Activated naive CD4-positive, alpha-beta T cell treated with anti-CD3 and anti-CD28 coated beads, Interleukin-2, amount 10 ng/mL, durations not matched to agents 7 days and 5 days (primary cell): ENCODE measurements at regions not wholly inside any gene's neighbourhood (a gene's known extent, or its start where the extent isn't known, plus 50 kb on each side); places are given as distances from the start of the nearest gene placed in this dataset.

ENCODE experiments used
- CTCF ChIA-PET: fragments of 350-600 bp; sonication (Branson Sonifier 250); formaldehyde crosslinking; loops from one replicate; lab custom pipeline; 2021; ENCODE audit warnings: antibody characterized with exemption; lab: Charles Lee
- DNase-seq: peaks from one replicate; pipeline ENCODE4 v3.0.0-alpha.2; 2020
- H3K27ac Mint-ChIP-seq: one replicate; pipeline ENCODE4 v1.8.0; 2021; ENCODE audit warnings: mild to moderate bottlenecking, moderate library complexity, mixed read lengths
- H3K27me3 Mint-ChIP-seq: one replicate; pipeline ENCODE4 v1.8.0; 2021; ENCODE audit warnings: mild to moderate bottlenecking, mixed read lengths
- H3K36me3 Mint-ChIP-seq: one replicate; pipeline ENCODE4 v1.8.0; 2021; ENCODE audit warnings: mixed read lengths
- H3K4me1 Mint-ChIP-seq: one replicate; pipeline ENCODE4 v1.8.0; 2021; ENCODE audit warnings: mixed read lengths
- H3K4me3 Mint-ChIP-seq: one replicate; pipeline ENCODE4 v1.8.0; 2021; ENCODE audit warnings: mild to moderate bottlenecking, moderate library complexity, mixed read lengths
- H3K9me3 Mint-ChIP-seq: one replicate; pipeline ENCODE4 v1.8.0; 2021; ENCODE audit warnings: mixed read lengths

GRCh38 chr4:81631958-81632441, 160.3 kb upstream of the RASGEF1B start:
- Mint-ChIP-seq H3K27me3 (no peaks in the 10 kb centered on the region), H3K27ac (no peak overlapping the region), H3K36me3 (no peaks in the 10 kb centered on the region), H3K4me3 (no peak overlapping the region), H3K9me3 (no peaks in the 10 kb centered on the region), H3K4me1 (no peaks in the 10 kb centered on the region)
- CTCF ChIA-PET, result interaction anchor here (1.1 kb wide), 1 partner anchor 18 kb away, joined by 3 read pairs; no protein-coding TSS in a partner anchor
- DNase-seq, result no peak

GRCh38 chr4:81629366-81629765, 157.7 kb upstream of the RASGEF1B start:
- no peaks in the 10 kb centered on the region for H3K27me3 Mint-ChIP-seq
- no peaks in the 10 kb centered on the region for H3K4me1 Mint-ChIP-seq
- H3K4me3 Mint-ChIP-seq, result no peak overlapping the region
- H3K36me3 Mint-ChIP-seq, result no peaks in the 10 kb centered on the region
- no peak overlapping the region for H3K27ac Mint-ChIP-seq
- DNase-seq, result no peak
- CTCF ChIA-PET, result no interaction called here
- H3K9me3 Mint-ChIP-seq, result no peaks in the 10 kb centered on the region

- Mint-ChIP-seq H3K4me3 (no peak overlapping the region), H3K27me3 (no peaks in the 10 kb centered on the region), H3K27ac (no peak overlapping the region), H3K9me3 (no peaks in the 10 kb centered on the region), H3K4me1 (no peaks in the 10 kb centered on the region), H3K36me3 (no peaks in the 10 kb centered on the region)
- no peak for DNase-seq
- CTCF ChIA-PET, result no interaction called here
These were observed 156.8 kb upstream of the RASGEF1B start for GRCh38 chr4:81628489-81628888.

- H3K36me3 Mint-ChIP-seq, result no peaks in the 10 kb centered on the region
- DNase-seq, result no peak
- H3K9me3 Mint-ChIP-seq, result no peaks in the 10 kb centered on the region
- no peaks in the 10 kb centered on the region for H3K27me3 Mint-ChIP-seq
- CTCF ChIA-PET, result no interaction called here
- no peak overlapping the region for H3K4me3 Mint-ChIP-seq
- H3K27ac Mint-ChIP-seq, result no peak overlapping the region
- no peaks in the 10 kb centered on the region for H3K4me1 Mint-ChIP-seq
These were observed 155.9 kb upstream of the RASGEF1B start for GRCh38 chr4:81627590-81627989.

GRCh38 chr4:81626851-81627250, 155.1 kb upstream of the RASGEF1B start:
- H3K27me3 Mint-ChIP-seq, result no peaks in the 10 kb centered on the region
- DNase-seq, result no peak
- no peaks in the 10 kb centered on the region for H3K9me3 Mint-ChIP-seq
- H3K27ac Mint-ChIP-seq, result no peak overlapping the region
- H3K4me3 Mint-ChIP-seq, result no peak overlapping the region
- H3K4me1 Mint-ChIP-seq, result no peaks in the 10 kb centered on the region
- CTCF ChIA-PET, result no interaction called here
- H3K36me3 Mint-ChIP-seq, result no peaks in the 10 kb centered on the region

GRCh38 chr4:81625422-81626417, 154.0 kb upstream of the RASGEF1B start:
- DNase-seq, result no peak
- CTCF ChIA-PET, result interaction anchor here (0.9 to 1.8 kb wide), 2 partner anchors 22 to 159 kb away, joined by 3 read pairs; no protein-coding TSS in a partner anchor
- Mint-ChIP-seq H3K4me1 (no peaks in the 10 kb centered on the region), H3K27ac (no peak overlapping the region), H3K4me3 (no peak overlapping the region), H3K9me3 (no peaks in the 10 kb centered on the region), H3K36me3 (no peaks in the 10 kb centered on the region), H3K27me3 (no peaks in the 10 kb centered on the region)

GRCh38 chr4:81623434-81623833, 151.7 kb upstream of the RASGEF1B start:
- no peaks in the 10 kb centered on the region for H3K27me3 Mint-ChIP-seq
- H3K4me3 Mint-ChIP-seq, result no peak overlapping the region
- H3K27ac Mint-ChIP-seq, result no peak overlapping the region
- no peaks in the 10 kb centered on the region for H3K4me1 Mint-ChIP-seq
- no peak for DNase-seq
- H3K36me3 Mint-ChIP-seq, result no peaks in the 10 kb centered on the region
- H3K9me3 Mint-ChIP-seq, result no peaks in the 10 kb centered on the region
- CTCF ChIA-PET, result no interaction called here

- Mint-ChIP-seq H3K4me1 (no peaks in the 10 kb centered on the region), H3K4me3 (no peak overlapping the region), H3K27ac (no peak overlapping the region), H3K27me3 (no peaks in the 10 kb centered on the region), H3K36me3 (no peaks in the 10 kb centered on the region), H3K9me3 (no peaks in the 10 kb centered on the region)
- CTCF ChIA-PET, result no interaction called here
- no peak for DNase-seq
These were observed 150.9 kb upstream of the RASGEF1B start for GRCh38 chr4:81622474-81623184.

GRCh38 chr4:81622028-81622427, 150.3 kb upstream of the RASGEF1B start:
- no peak overlapping the region for H3K27ac Mint-ChIP-seq
- H3K27me3 Mint-ChIP-seq, result no peaks in the 10 kb centered on the region
- no peak for DNase-seq
- CTCF ChIA-PET, result no interaction called here
- no peak overlapping the region for H3K4me3 Mint-ChIP-seq
- no peaks in the 10 kb centered on the region for H3K4me1 Mint-ChIP-seq
- H3K36me3 Mint-ChIP-seq, result no peaks in the 10 kb centered on the region
- H3K9me3 Mint-ChIP-seq, result no peaks in the 10 kb centered on the region

GRCh38 chr4:81621490-81621889, 149.8 kb upstream of the RASGEF1B start:
- CTCF ChIA-PET, result no interaction called here
- Mint-ChIP-seq H3K4me3 (no peak overlapping the region), H3K9me3 (no peaks in the 10 kb centered on the region), H3K27me3 (no peaks in the 10 kb centered on the region), H3K27ac (no peak overlapping the region), H3K36me3 (no peaks in the 10 kb centered on the region), H3K4me1 (no peaks in the 10 kb centered on the region)
- DNase-seq, result no peak

- no peak overlapping the region for H3K4me3 Mint-ChIP-seq
- H3K36me3 Mint-ChIP-seq, result no peaks in the 10 kb centered on the region
- H3K9me3 Mint-ChIP-seq, result no peaks in the 10 kb centered on the region
- CTCF ChIA-PET, result no interaction called here
- no peak for DNase-seq
- no peak overlapping the region for H3K27ac Mint-ChIP-seq
- H3K4me1 Mint-ChIP-seq, result no peaks in the 10 kb centered on the region
- no peaks in the 10 kb centered on the region for H3K27me3 Mint-ChIP-seq
These were observed 148.7 kb upstream of the RASGEF1B start for GRCh38 chr4:81620442-81620841.

- no peak overlapping the region for H3K4me3 Mint-ChIP-seq
- CTCF ChIA-PET, result no interaction called here
- no peaks in the 10 kb centered on the region for H3K4me1 Mint-ChIP-seq
- H3K27ac Mint-ChIP-seq, result no peak overlapping the region
- DNase-seq, result no peak
- no peaks in the 10 kb centered on the region for H3K36me3 Mint-ChIP-seq
- no peaks in the 10 kb centered on the region for H3K9me3 Mint-ChIP-seq
- H3K27me3 Mint-ChIP-seq, result no peaks in the 10 kb centered on the region
These were observed 145.8 kb upstream of the RASGEF1B start for GRCh38 chr4:81617545-81617944.

GRCh38 chr4:81611221-81611620, 139.5 kb upstream of the RASGEF1B start:
- CTCF ChIA-PET, result no interaction called here
- Mint-ChIP-seq H3K27ac (no peak overlapping the region), H3K36me3 (no peaks in the 10 kb centered on the region), H3K4me1 (peaks cover 4% of the 10 kb centered on the region), H3K9me3 (no peaks in the 10 kb centered on the region), H3K27me3 (no peaks in the 10 kb centered on the region), H3K4me3 (no peak overlapping the region)
- DNase-seq, result no peak

GRCh38 chr4:81609844-81610243, 138.1 kb upstream of the RASGEF1B start:
- H3K4me1 Mint-ChIP-seq, result peaks cover 4% of the 10 kb centered on the region
- no peak for DNase-seq
- H3K27ac Mint-ChIP-seq, result no peak overlapping the region
- H3K36me3 Mint-ChIP-seq, result no peaks in the 10 kb centered on the region
- H3K9me3 Mint-ChIP-seq, result no peaks in the 10 kb centered on the region
- CTCF ChIA-PET, result no interaction called here
- no peak overlapping the region for H3K4me3 Mint-ChIP-seq
- no peaks in the 10 kb centered on the region for H3K27me3 Mint-ChIP-seq
